BJ (cell line): ENCODE measurements at regions not wholly inside any gene's neighbourhood (a gene's known extent, or its start where the extent isn't known, plus 50 kb on each side); places are given as distances from the start of the nearest gene placed in this dataset.

Experiments used
- CTCF ChIA-PET: fragments of 350-600 bp; formaldehyde crosslinking; extraction: SDS; loops from one replicate; lab custom pipeline; 2021; ENCODE audit warnings: antibody characterized with exemption, inconsistent platforms; lab: Yijun Ruan, JAX
- POLR2A ChIA-PET: fragments of 300-600 bp; sonication (Branson Sonifier 250); formaldehyde crosslinking; extraction: SDS; loops from one replicate; lab custom pipeline; 2021; ENCODE audit warnings: antibody characterized with exemption; lab: Charles Lee
- DNase-seq: peaks from one replicate; pipeline ENCODE4 v3.0.0-alpha.2; 2011; ENCODE audit warnings: low read depth
- H3K27me3 ChIP-seq: 2 replicates; pipeline ENCODE4 v1.6.0; 2011; ENCODE audit warnings: low read length; ENCODE audit not compliant: control insufficient read depth, insufficient read depth
- H3K36me3 ChIP-seq: 2 replicates; pipeline ENCODE4 v1.5.1; 2011; ENCODE audit warnings: low read length; ENCODE audit not compliant: control insufficient read depth, insufficient read depth
- H3K4me3 ChIP-seq: 2 replicates; pipeline ENCODE4 v1.5.1; 2011; ENCODE audit warnings: low read depth, mild to moderate bottlenecking, control low read depth, low read length
- CTCF ChIP-seq: IDR thresholded peaks from 2 replicates; pipeline ENCODE4 v1.5.1; 2011; ENCODE audit warnings: low read depth, mild to moderate bottlenecking, control low read depth, inconsistent platforms, low read length, moderate library complexity; ENCODE audit not compliant: insufficient read depth

- ChIA-PET CTCF (no interaction called here), POLR2A (no interaction called here)
- no peak for DNase-seq
- no peaks in the 10 kb centered on the region for H3K27me3 ChIP-seq
- TF ChIP-seq CTCF, result no peak
- no peaks in the 10 kb centered on the region for H3K36me3 ChIP-seq
- H3K4me3 ChIP-seq, result no peak overlapping the region
These were observed 173.6 kb upstream of the CNR1 start for GRCh38 chr6:88339761-88340160.

- no peak for DNase-seq
- no peak for TF ChIP-seq CTCF
- CTCF ChIA-PET, result no interaction called here
- Histone ChIP-seq H3K36me3 (no peaks in the 10 kb centered on the region), H3K27me3 (no peaks in the 10 kb centered on the region), H3K4me3 (no peak overlapping the region)
- POLR2A ChIA-PET, result no interaction called here
These were observed 155.2 kb upstream of the CNR1 start for GRCh38 chr6:88321306-88321705.

- H3K27me3 ChIP-seq, result no peaks in the 10 kb centered on the region
- no peaks in the 10 kb centered on the region for H3K36me3 ChIP-seq
- ChIA-PET POLR2A (no interaction called here), CTCF (interaction anchor here (0.5 to 1.0 kb wide), 2 partner anchors 14 to 481 kb away, joined by 4 to 5 read pairs; no protein-coding TSS in a partner anchor)
- DNase-seq, result no peak
- TF ChIP-seq CTCF, result no peak
- no peak overlapping the region for H3K4me3 ChIP-seq
These were observed 145.4 kb upstream of the CNR1 start for GRCh38 chr6:88311561-88311960.

- H3K4me3 ChIP-seq, result no peak overlapping the region
- TF ChIP-seq CTCF, result no peak
- CTCF ChIA-PET, result no interaction called here
- no peak for DNase-seq
- H3K27me3 ChIP-seq, result no peaks in the 10 kb centered on the region
- no peaks in the 10 kb centered on the region for H3K36me3 ChIP-seq
- POLR2A ChIA-PET, result no interaction called here
These were observed 138.4 kb upstream of the CNR1 start for GRCh38 chr6:88304520-88304919.

GRCh38 chr6:88302769-88303225 lies 136.7 kb upstream of the CNR1 start:
- ChIA-PET CTCF (no interaction called here), POLR2A (interaction anchor here (0.5 kb wide), 1 partner anchor 432 kb away, joined by 20 read pairs; no protein-coding TSS in a partner anchor)
- no peak for DNase-seq
- Histone ChIP-seq H3K27me3 (no peaks in the 10 kb centered on the region), H3K4me3 (no peak overlapping the region), H3K36me3 (no peaks in the 10 kb centered on the region)
- no peak for TF ChIP-seq CTCF
